Right renal pelvis (tissue), 4 donors: ENCODE measurements at regions not wholly inside any gene's neighbourhood (a gene's known extent, or its start where the extent isn't known, plus 50 kb on each side); places are given as distances from the start of the nearest gene placed in this dataset.

Experiments used
- DNase-seq, 4 donors: peaks; one replicate each; pipeline ENCODE4 v3.0.0-alpha.2; 2013; ENCODE audit warnings: low read depth in 4 of 4, low spot score in 3 of 4, missing footprints in 1 of 4

DNA sequence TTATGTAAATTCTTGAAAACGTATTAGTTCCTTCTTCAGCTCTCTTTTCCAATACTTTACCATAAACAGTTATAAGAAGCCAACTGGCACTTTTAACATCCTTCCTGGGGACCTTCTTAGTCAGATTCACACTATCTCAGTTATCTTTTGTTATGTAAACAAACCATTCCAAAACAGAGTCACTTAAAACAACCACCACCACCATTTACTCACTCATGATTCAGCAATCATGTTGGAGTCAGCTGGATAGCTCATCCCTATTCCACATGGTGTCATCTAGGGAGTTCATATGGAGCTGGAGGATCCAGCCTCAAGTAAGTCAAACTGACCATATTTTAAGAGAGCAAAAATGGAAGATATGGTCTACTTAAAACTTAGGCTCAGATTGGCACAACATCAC, 240.3 kb upstream of the IRX3 start:
- no peak for DNase-seq

DNA sequence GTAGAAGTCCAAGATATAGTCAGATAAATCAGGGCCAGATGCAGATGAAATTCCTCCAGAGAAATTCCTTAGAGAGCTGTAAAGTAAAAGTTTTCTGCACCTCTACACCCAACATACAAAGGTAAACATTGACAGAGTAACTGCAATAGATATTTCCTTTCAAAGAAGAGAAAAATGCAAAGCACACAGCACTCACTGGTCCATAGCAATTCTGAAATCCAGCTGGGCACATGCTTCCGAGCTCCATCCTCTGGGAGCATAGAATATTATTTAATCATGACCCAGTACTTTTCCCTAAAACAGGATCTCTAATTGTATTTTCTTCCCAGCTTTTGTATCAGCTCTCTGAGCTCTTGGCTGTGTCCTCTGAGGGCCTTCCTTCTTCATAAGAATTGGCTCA, 239.5 kb upstream of the IRX3 start:
- no peak for DNase-seq

DNA sequence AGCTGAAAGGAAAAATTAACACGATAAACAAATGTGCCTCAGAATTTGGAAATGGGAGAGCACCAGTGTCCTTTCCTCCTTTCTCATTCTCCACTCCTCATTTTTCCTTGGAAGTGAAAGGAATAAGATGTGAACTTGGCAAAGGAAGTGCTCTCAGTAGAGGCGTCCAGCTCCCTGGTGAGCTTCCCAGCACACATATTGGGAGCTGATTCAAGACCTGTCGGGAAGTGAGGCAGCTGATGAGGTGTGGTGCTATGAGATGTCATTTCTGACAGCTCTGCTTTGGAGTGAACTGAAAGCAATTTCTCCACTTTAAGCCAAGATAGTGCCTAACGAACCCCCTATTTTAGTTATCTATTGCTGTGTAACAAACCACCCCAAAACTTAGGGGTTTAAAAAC, 238.5 kb upstream of the IRX3 start:
- DNase-seq: no peak

- DNase-seq: no peak
These were observed 236.0 kb upstream of the IRX3 start for GRCh38 chr16:54522584-54522983.

- no peak for DNase-seq
These were observed 234.7 kb upstream of the IRX3 start for GRCh38 chr16:54521327-54521726.

DNA sequence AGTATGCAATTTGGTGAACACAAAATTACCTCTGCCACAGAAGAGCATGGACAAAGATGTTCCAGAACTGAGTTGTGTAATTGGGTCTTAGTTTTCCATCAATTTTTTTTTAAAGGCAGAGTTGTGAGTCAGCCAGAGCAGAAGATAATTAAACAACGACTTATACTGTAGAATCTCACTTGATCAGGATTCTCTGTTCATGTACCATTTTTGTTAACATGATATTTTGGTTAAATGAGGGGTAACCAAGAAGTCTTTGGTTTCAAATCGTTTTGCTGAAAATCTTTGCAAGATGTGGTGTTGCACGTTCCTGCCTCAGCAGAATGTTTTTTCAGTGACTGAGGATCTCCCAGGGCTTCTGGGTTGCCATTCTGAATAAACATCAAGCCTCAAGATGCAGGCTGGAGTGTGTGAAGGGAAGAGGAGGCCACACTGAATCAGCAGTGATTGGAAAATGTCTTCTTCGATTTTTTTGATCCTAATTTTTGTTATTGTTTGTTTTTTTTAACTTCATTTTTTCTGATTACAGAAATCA, 232.6 kb upstream of the IRX3 start:
- DNase-seq: no peak

GRCh38 chr16:54517181-54517580, 230.6 kb upstream of the IRX3 start:
- no peak for DNase-seq

- no peak for DNase-seq
These were observed 225.9 kb upstream of the IRX3 start for GRCh38 chr16:54512467-54512995.

DNA sequence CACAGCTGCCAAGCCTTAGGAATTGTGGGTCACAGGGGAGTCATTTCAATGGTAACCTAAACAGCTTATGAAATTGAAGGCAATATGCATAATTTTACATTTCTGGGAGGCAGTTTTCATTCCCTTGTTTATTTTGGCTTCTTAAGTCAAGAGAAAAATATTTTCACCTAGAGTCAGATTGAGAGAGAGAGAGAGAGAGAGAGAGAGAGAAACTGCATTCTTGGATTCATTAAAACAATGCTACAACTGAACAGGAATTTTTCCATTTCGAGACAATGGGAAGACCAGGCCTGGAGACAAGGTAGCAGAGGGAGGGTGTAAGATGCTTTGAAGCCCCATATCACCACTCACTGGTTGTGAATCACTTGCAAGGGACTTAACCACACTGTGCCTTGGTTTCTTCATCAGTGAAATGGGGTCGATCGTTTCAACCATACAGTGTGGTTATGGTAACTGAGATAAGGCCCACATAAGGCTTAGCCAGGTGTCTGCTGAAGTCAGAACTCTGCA, 224.7 kb upstream of the IRX3 start:
- DNase-seq: no peak

DNA sequence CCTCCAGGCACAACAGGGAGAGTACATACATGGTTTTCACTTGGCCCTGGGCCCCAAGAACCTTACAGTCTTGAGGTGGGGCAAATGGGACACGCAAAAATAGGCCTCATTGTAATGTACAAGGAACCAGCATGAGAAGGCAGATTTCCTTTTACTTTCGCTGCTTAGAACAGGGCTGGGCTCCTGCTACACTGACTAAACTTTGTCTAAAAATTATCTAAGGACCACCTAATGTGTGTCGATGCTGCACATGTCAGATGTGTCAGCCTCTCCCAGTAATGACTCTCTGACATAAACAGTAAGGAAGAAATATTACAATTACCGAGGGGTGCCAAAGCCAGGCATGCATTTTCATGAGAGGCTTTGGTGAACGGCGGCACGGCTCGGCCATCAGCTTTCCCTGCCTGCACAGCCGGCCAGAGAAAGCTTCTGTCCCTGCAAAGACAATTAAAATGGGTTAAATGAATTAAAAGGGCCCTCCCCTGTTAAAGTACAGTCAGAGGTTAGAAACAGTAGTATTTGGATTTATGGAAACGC, 224.2 kb upstream of the IRX3 start:
- no peak for DNase-seq

- no peak for DNase-seq
These were observed 222.9 kb upstream of the IRX3 start for GRCh38 chr16:54509456-54509855.

DNA sequence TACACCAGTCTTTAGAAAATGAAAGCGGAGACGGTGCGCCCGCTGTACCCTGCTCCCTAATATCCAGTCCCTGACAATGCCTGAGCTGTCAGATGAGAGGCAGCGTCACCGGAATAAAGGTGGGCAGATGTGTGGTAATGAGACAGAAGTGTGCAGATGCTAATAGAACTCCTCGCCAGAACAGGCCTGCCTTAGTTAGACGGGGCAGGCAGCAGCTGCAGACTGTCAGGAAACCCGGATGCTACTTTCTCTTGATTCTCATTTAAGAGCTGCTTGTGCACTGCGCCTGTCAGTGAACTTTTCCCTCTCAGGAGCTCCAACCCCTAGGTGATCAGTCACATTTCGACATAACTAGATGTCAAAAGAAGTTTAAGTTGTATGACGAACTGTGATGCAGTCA, 221.8 kb upstream of the IRX3 start:
- DNase-seq: no peak

- no peak for DNase-seq
These were observed 220.3 kb upstream of the IRX3 start for GRCh38 chr16:54506741-54507500.

DNA sequence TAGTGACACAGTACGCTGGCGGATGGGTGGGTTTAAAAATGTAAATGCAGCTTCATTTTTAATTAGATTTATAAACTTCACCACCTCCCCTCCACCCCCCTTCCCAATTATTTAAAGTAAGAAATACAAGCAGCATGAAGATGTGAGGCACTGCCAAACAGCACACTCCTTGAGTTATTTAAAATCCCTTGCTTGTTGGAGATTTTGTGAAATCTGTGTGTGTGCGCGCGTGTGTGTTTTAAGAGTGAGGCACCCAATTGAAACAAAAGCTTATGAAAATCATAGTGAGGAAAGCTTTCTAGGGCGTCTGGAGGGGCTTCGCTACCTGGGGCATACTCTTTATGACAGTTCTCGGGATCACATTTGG, 219.6 kb upstream of the IRX3 start:
- DNase-seq: no peak

DNA sequence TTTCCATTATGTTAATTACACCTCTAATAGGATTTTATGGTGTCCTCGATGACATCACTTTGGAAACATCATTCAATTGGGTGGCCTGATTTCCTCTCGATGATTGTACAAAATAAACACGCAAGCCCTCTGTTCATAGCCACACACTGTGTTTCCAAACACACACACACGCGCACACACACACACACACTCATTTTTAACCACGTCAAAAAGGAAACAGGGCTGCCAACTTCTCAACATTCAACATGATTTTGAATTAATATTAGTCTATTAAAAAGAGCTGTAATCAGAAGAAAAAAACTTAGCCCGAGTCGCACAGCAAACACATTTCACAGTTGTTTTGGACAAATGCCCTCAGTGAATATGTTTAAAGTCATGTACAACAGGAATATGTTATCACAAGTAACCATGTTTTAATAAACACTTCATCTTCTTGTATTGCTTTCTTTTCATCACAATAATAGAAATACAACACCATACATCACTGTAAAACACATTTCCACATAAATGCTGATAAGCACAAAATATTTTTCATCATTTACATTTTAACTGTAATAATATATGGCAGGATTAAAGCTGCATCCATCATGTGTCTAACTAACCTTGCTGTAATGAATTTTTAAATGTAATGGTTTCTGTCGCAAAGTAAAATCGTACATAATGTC, 219.1 kb upstream of the IRX3 start:
- no peak for DNase-seq

DNA sequence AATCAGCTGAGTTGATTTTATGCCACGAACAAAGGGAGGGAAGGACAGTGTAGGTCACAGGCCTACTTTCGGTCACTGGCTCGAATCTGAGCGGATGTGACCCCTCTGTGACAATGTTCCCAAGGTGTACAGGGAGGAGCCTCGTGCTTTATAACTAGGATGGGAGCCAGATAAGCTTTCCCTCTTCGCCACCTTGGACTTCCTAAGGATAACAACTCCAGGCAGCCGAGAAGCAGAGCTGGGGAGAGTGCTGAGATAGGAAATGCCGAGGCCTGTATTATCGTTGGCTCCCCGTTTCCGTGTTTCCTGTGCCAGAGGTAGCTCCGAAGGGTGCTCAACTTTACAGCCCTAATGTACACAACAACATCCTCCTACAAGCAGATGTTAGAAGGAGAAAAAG, 217.8 kb upstream of the IRX3 start:
- no peak for DNase-seq

GRCh38 chr16:54503856-54504219, 217.3 kb upstream of the IRX3 start:
- no peak for DNase-seq

- DNase-seq: no peak
These were observed 216.6 kb upstream of the IRX3 start for GRCh38 chr16:54503011-54503855.

GRCh38 chr16:54501797-54502196, 215.2 kb upstream of the IRX3 start:
- no peak for DNase-seq

DNA sequence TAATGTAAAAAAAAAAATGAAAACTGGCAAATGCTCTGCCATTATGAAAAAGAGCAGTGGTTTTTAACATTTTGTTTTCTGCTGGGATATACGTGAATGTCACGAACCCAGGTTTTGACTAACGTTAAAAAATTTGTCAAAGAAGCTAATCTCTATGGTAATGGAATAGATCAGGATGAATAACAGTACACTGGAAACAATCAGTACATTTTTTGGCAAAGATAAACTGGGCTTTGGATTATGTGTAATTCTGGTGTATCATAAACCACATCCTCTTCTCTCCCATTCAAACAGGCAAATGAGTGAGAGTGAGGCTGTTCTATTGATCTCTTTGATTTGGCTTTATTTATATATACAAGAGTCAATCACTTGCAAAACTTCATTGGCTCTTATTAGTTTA, 207.0 kb upstream of the IRX3 start:
- no peak for DNase-seq

DNA sequence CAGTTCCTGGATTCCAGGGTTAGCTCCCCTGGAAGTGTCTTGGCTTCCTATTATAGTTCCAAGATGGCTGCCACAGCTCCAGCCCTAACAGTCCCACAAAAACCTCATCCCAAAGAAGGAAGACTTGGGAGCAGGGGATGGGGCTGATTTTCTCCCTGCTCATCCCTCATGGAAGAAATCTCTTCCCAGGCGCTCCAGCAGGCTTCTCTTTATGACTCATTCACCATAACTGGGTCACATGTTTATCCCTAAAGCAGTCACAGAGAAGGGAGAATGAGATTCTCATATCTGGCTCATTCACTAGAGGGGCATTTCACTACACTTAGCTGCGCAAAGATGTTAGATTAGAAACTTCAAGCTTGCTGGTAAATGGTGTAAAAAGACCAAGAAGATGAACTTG, 206.5 kb upstream of the IRX3 start:
- no peak for DNase-seq
